SJSA1 (cell line): ENCODE measurements at regions not wholly inside any gene's neighbourhood (a gene's known extent, or its start where the extent isn't known, plus 50 kb on each side); places are given as distances from the start of the nearest gene placed in this dataset.
"Not testable (repeated sequence)": the region's sequence is repeated elsewhere in the genome, so short reads cannot be mapped to it uniquely, and the experiment has no call there.

Experiments
- DNase-seq, 2 experiments: peaks; one replicate each; pipeline ENCODE4 v3.0.0-alpha.2; 2015 to 2020; ENCODE audit warnings: low spot score in 2 of 2, low read depth in 1 of 2
- H3K27ac ChIP-seq: fragments of 250-450 bp; sonication (Bioruptor Pico); 2 replicates; pipeline ENCODE4 v1.5.1; 2020; ENCODE audit warnings: mild to moderate bottlenecking, moderate library complexity
- H3K27me3 ChIP-seq: fragments of 250-450 bp; sonication (Bioruptor Pico); replicated peaks from 2 replicates; pipeline ENCODE4 v1.5.1; 2020; ENCODE audit warnings: mild to moderate bottlenecking, moderate library complexity
- H3K36me3 ChIP-seq: fragments of 250-450 bp; sonication (Bioruptor Pico); 2 replicates; pipeline ENCODE4 v1.5.1; 2020; ENCODE audit warnings: mild to moderate bottlenecking
- H3K4me1 ChIP-seq: fragments of 250-450 bp; sonication (Bioruptor Pico); replicated peaks from 2 replicates; pipeline ENCODE4 v1.6.1; 2021; ENCODE audit warnings: mild to moderate bottlenecking
- H3K4me3 ChIP-seq: fragments of 250-450 bp; sonication (Bioruptor Pico); 2 replicates; pipeline ENCODE4 v1.5.1; 2020; ENCODE audit warnings: mild to moderate bottlenecking
- H3K9me3 ChIP-seq: fragments of 250-450 bp; sonication (Bioruptor Pico); replicated peaks from 2 replicates; pipeline ENCODE4 v1.5.1; 2020; ENCODE audit warnings: mild to moderate bottlenecking

GRCh38 chr5:166781737-166782136 is 1509.7 kb upstream of the WWC1 start:
- H3K27ac ChIP-seq: no peak overlapping the region
- H3K36me3 ChIP-seq: no peaks in the 10 kb centered on the region
- no peaks in the 10 kb centered on the region for H3K27me3 ChIP-seq
- H3K4me1 ChIP-seq: no peaks in the 10 kb centered on the region
- DNase-seq: no peak
- peaks cover 6% of the 10 kb centered on the region for H3K9me3 ChIP-seq
- H3K4me3 ChIP-seq: no peak overlapping the region

- Histone ChIP-seq H3K27me3 (no peaks in the 10 kb centered on the region), H3K4me3 (no peak overlapping the region), H3K36me3 (no peaks in the 10 kb centered on the region), H3K4me1 (no peaks in the 10 kb centered on the region), H3K9me3 (peaks cover 6% of the 10 kb centered on the region), H3K27ac (no peak overlapping the region)
- no peak for DNase-seq
Measured at GRCh38 chr5:166784545-166785078, 1506.8 kb upstream of the WWC1 start.

- Histone ChIP-seq H3K36me3 (no peaks in the 10 kb centered on the region), H3K27ac (no peak overlapping the region), H3K9me3 (peaks cover 6% of the 10 kb centered on the region), H3K4me3 (no peak overlapping the region), H3K4me1 (no peaks in the 10 kb centered on the region), H3K27me3 (no peaks in the 10 kb centered on the region)
- no peak for DNase-seq
Measured at GRCh38 chr5:166786178-166786577, 1505.3 kb upstream of the WWC1 start.

GRCh38 chr5:166786889-166787288 is 1504.6 kb upstream of the WWC1 start:
- Histone ChIP-seq H3K27me3 (no peaks in the 10 kb centered on the region), H3K9me3 (peaks cover 6% of the 10 kb centered on the region), H3K4me1 (no peaks in the 10 kb centered on the region), H3K36me3 (no peaks in the 10 kb centered on the region), H3K27ac (no peak overlapping the region), H3K4me3 (no peak overlapping the region)
- no peak for DNase-seq

GRCh38 chr5:166788050-166788449 is 1503.4 kb upstream of the WWC1 start:
- no peak overlapping the region for H3K4me3 ChIP-seq
- no peaks in the 10 kb centered on the region for H3K4me1 ChIP-seq
- peaks cover 6% of the 10 kb centered on the region for H3K9me3 ChIP-seq
- H3K36me3 ChIP-seq: no peaks in the 10 kb centered on the region
- no peaks in the 10 kb centered on the region for H3K27me3 ChIP-seq
- no peak overlapping the region for H3K27ac ChIP-seq
- no peak for DNase-seq

GRCh38 chr5:166795756-166796155 is 1495.7 kb upstream of the WWC1 start:
- Histone ChIP-seq H3K4me3 (no peak overlapping the region), H3K27me3 (no peaks in the 10 kb centered on the region), H3K27ac (no peak overlapping the region), H3K9me3 (0 out of 2 replicates have a peak, but pooled peaks cover 5% of the 10 kb centered on the region), H3K36me3 (no peaks in the 10 kb centered on the region), H3K4me1 (no peaks in the 10 kb centered on the region)
- DNase-seq: no peak

- no peaks in the 10 kb centered on the region; the same call in 1 of the 2 replicates for H3K4me1 ChIP-seq
Measured at GRCh38 chr5:166803058-166803457, 1488.4 kb upstream of the WWC1 start.

GRCh38 chr5:166804223-166804622 is 1487.2 kb upstream of the WWC1 start:
- DNase-seq, H3K4me1 ChIP-seq, H3K4me3 ChIP-seq, H3K27me3 ChIP-seq, H3K36me3 ChIP-seq, H3K27ac ChIP-seq: not testable (repeated sequence)
- H3K9me3 ChIP-seq: peaks cover 23% of the 10 kb centered on the region; the same call in 1 of the 2 replicates

More at GRCh38 chr5:166803058-166803457, 1488.4 kb upstream of the WWC1 start:
- Histone ChIP-seq H3K36me3 (no peaks in the 10 kb centered on the region), H3K9me3 (peaks cover 23% of the 10 kb centered on the region; the same call in 1 of the 2 replicates), H3K27me3 (no peaks in the 10 kb centered on the region), H3K4me3 (no peak overlapping the region), H3K27ac (no peak overlapping the region)
- no peak for DNase-seq

GRCh38 chr5:166804693-166805092 is 1486.8 kb upstream of the WWC1 start:
- not testable (repeated sequence) for DNase-seq, H3K27ac ChIP-seq, H3K4me1 ChIP-seq, H3K27me3 ChIP-seq, H3K36me3 ChIP-seq, H3K4me3 ChIP-seq
- peaks cover 23% of the 10 kb centered on the region; the same call in 1 of the 2 replicates for H3K9me3 ChIP-seq

- H3K4me3 ChIP-seq, H3K27me3 ChIP-seq, DNase-seq, H3K27ac ChIP-seq, H3K4me1 ChIP-seq, H3K36me3 ChIP-seq: not testable (repeated sequence)
- H3K9me3 ChIP-seq: peaks cover 26% of the 10 kb centered on the region
Measured at GRCh38 chr5:166810093-166810658, 1481.3 kb upstream of the WWC1 start.

- H3K27me3 ChIP-seq: no peaks in the 10 kb centered on the region
- no peaks in the 10 kb centered on the region; the same call in 1 of the 2 replicates for H3K4me1 ChIP-seq
- no peak for DNase-seq
- H3K27ac ChIP-seq: no peak overlapping the region
- peaks cover 26% of the 10 kb centered on the region for H3K9me3 ChIP-seq
- no peaks in the 10 kb centered on the region for H3K36me3 ChIP-seq
- H3K4me3 ChIP-seq: no peak overlapping the region
Measured at GRCh38 chr5:166810721-166811120, 1480.7 kb upstream of the WWC1 start.

- Histone ChIP-seq H3K36me3 (no peaks in the 10 kb centered on the region), H3K27me3 (no peaks in the 10 kb centered on the region), H3K9me3 (peaks cover 13% of the 10 kb centered on the region), H3K4me1 (no peaks in the 10 kb centered on the region), H3K4me3 (no peak overlapping the region), H3K27ac (no peak overlapping the region)
- DNase-seq: no peak
Measured at GRCh38 chr5:166823360-166823759, 1468.1 kb upstream of the WWC1 start.

- Histone ChIP-seq H3K4me1 (no peaks in the 10 kb centered on the region), H3K27ac (no peak overlapping the region), H3K36me3 (no peaks in the 10 kb centered on the region), H3K4me3 (no peak overlapping the region), H3K27me3 (no peaks in the 10 kb centered on the region), H3K9me3 (no peaks in the 10 kb centered on the region)
- DNase-seq: no peak
Measured at GRCh38 chr5:166834246-166834645, 1457.2 kb upstream of the WWC1 start.

GRCh38 chr5:166845044-166845443 is 1446.4 kb upstream of the WWC1 start:
- Histone ChIP-seq H3K27me3 (no peaks in the 10 kb centered on the region), H3K4me1 (no peaks in the 10 kb centered on the region), H3K4me3 (no peak overlapping the region), H3K36me3 (no peaks in the 10 kb centered on the region), H3K27ac (no peak overlapping the region), H3K9me3 (no peaks in the 10 kb centered on the region)
- no peak for DNase-seq

GRCh38 chr5:166856791-166857190 is 1434.7 kb upstream of the WWC1 start:
- Histone ChIP-seq H3K4me3 (no peak overlapping the region), H3K4me1 (no peaks in the 10 kb centered on the region), H3K27me3 (no peaks in the 10 kb centered on the region), H3K27ac (no peak overlapping the region), H3K9me3 (peaks cover 20% of the 10 kb centered on the region), H3K36me3 (no peaks in the 10 kb centered on the region)
- DNase-seq: no peak
